ENCODE measurements at regions not wholly inside any gene's neighbourhood (a gene's known extent, or its start where the extent isn't known, plus 50 kb on each side); places are given as distances from the start of the nearest gene placed in this dataset.

GRCh38 chr16:86680162-86680561, 101.8 kb downstream of the FOXL1 start:
- DNase-seq: no peak
- intact Hi-C loops (cut with DNase I): no loop called here

- intact Hi-C loops (cut with DNase I): no loop called here
- DNase-seq: no peak
Observed at GRCh38 chr16:86680661-86681030, 102.3 kb downstream of the FOXL1 start.

GRCh38 chr16:86681031-86681756, 102.8 kb downstream of the FOXL1 start:
- DNase-seq: peak in 9 of 42 donors; percentile 18 to 78 (median 30)
- intact Hi-C loops (cut with DNase I): no loop called here

- intact Hi-C loops (cut with DNase I): no loop called here
- no peak for DNase-seq
Observed at GRCh38 chr16:86681757-86682106, 103.4 kb downstream of the FOXL1 start.

- intact Hi-C loops (cut with DNase I): no loop called here
- DNase-seq: no peak
Observed at GRCh38 chr16:86682219-86682904, 104.0 kb downstream of the FOXL1 start.

- intact Hi-C loops (cut with DNase I): no loop called here
Observed at GRCh38 chr16:86683441-86684194, 105.3 kb downstream of the FOXL1 start.

GRCh38 chr16:86685076-86685475, 106.7 kb downstream of the FOXL1 start:
- intact Hi-C loops (cut with DNase I): no loop called here

More at GRCh38 chr16:86683441-86684194, 105.3 kb downstream of the FOXL1 start:
- DNase-seq: no peak

GRCh38 chr16:86690970-86691369, 112.6 kb downstream of the FOXL1 start:
- no peak for DNase-seq
- intact Hi-C loops (cut with DNase I): no loop called here

More at GRCh38 chr16:86685076-86685475, 106.7 kb downstream of the FOXL1 start:
- no peak for DNase-seq

GRCh38 chr16:86692426-86692825, 114.1 kb downstream of the FOXL1 start:
- no peak for DNase-seq
- intact Hi-C loops (cut with DNase I): no loop called here

- intact Hi-C loops (cut with DNase I): no loop called here
- no peak for DNase-seq
Observed at GRCh38 chr16:86693033-86693432, 114.7 kb downstream of the FOXL1 start.

- intact Hi-C loops (cut with DNase I): no loop called here
- no peak for DNase-seq
Observed at GRCh38 chr16:86697715-86698114, 119.4 kb downstream of the FOXL1 start.

- intact Hi-C loops (cut with DNase I): no loop called here
- DNase-seq: no peak
Observed at GRCh38 chr16:86700046-86700945, 121.9 kb downstream of the FOXL1 start.

GRCh38 chr16:86701286-86701975, 123.1 kb downstream of the FOXL1 start:
- DNase-seq: no peak
- intact Hi-C loops (cut with DNase I): no loop called here

GRCh38 chr16:86702824-86703588, 124.7 kb downstream of the FOXL1 start:
- DNase-seq: no peak
- intact Hi-C loops (cut with DNase I): no loop called here

- intact Hi-C loops (cut with DNase I): no loop called here
Observed at GRCh38 chr16:86704516-86704915, 126.2 kb downstream of the FOXL1 start.

GRCh38 chr16:86706726-86707125, 128.4 kb downstream of the FOXL1 start:
- intact Hi-C loops (cut with DNase I): no loop called here
- DNase-seq: no peak

More at GRCh38 chr16:86704516-86704915, 126.2 kb downstream of the FOXL1 start:
- no peak for DNase-seq

- intact Hi-C loops (cut with DNase I): no loop called here
- no peak for DNase-seq
Observed at GRCh38 chr16:86707171-86707570, 128.8 kb downstream of the FOXL1 start.

- intact Hi-C loops (cut with DNase I): no loop called here
- no peak for DNase-seq
Observed at GRCh38 chr16:86707581-86707980, 129.2 kb downstream of the FOXL1 start.
